Fibroblast of skin of back (primary cell): ENCODE measurements at regions not wholly inside any gene's neighbourhood (a gene's known extent, or its start where the extent isn't known, plus 50 kb on each side); places are given as distances from the start of the nearest gene placed in this dataset.
"Not testable (repeated sequence)": the region's sequence is repeated elsewhere in the genome, so short reads cannot be mapped to it uniquely, and the experiment has no call there.

Experiments
- DNase-seq: peaks from one replicate; pipeline ENCODE4 v3.0.0-alpha.2; 2013

GRCh38 chr12:124222368-124223245 lies 72.3 kb upstream of the RFLNA start:
- no peak for DNase-seq

- not testable (repeated sequence) for DNase-seq
Measured at GRCh38 chr12:124223733-124224138, 71.2 kb upstream of the RFLNA start.

- no peak for DNase-seq
Measured at GRCh38 chr12:124224535-124225110, 70.3 kb upstream of the RFLNA start.

- DNase-seq: no peak
Measured at GRCh38 chr12:124225730-124226129, 69.2 kb upstream of the RFLNA start.

- no peak for DNase-seq
Measured at GRCh38 chr12:124227951-124228711, 66.8 kb upstream of the RFLNA start.

GRCh38 chr12:124229520-124229919 lies 65.4 kb upstream of the RFLNA start:
- DNase-seq: no peak

GRCh38 chr12:124230117-124230757 lies 64.7 kb upstream of the RFLNA start:
- no peak for DNase-seq

- no peak for DNase-seq
Measured at GRCh38 chr12:124230789-124231188, 64.1 kb upstream of the RFLNA start.

GRCh38 chr12:124231980-124232653 lies 62.8 kb upstream of the RFLNA start:
- DNase-seq: no peak

- DNase-seq: no peak
Measured at GRCh38 chr12:124232654-124232987, 62.3 kb upstream of the RFLNA start.

GRCh38 chr12:124233041-124233796 lies 61.7 kb upstream of the RFLNA start:
- peak; percentile 93 for DNase-seq

GRCh38 chr12:124233846-124234640 lies 60.9 kb upstream of the RFLNA start:
- DNase-seq: no peak

- peak; percentile 88 for DNase-seq
Measured at GRCh38 chr12:124236625-124237031, 58.3 kb upstream of the RFLNA start.

GRCh38 chr12:124238886-124239285 lies 56.0 kb upstream of the RFLNA start:
- no peak for DNase-seq

- no peak for DNase-seq
Measured at GRCh38 chr12:124240493-124240892, 54.4 kb upstream of the RFLNA start.

GRCh38 chr12:124241776-124242528 lies 52.9 kb upstream of the RFLNA start:
- DNase-seq: no peak

- no peak for DNase-seq
Measured at GRCh38 chr12:124242529-124243065, 52.3 kb upstream of the RFLNA start.

GRCh38 chr12:124243936-124244335 lies 51.0 kb upstream of the RFLNA start:
- DNase-seq: no peak
